HG03039 (cell line): ENCODE measurements at regions not wholly inside any gene's neighbourhood (a gene's known extent, or its start where the extent isn't known, plus 50 kb on each side); places are given as distances from the start of the nearest gene placed in this dataset.
"Not testable (repeated sequence)": the region's sequence is repeated elsewhere in the genome, so short reads cannot be mapped to it uniquely, and the experiment has no call there.

Experiments
- ATAC-seq: cut with Tn5 transposase; IDR thresholded peaks from one replicate; pipeline ENCODE4 v1.9.1; 2021; ENCODE audit warnings: mild to moderate bottlenecking, moderate library complexity; ENCODE audit not compliant: unreplicated experiment

GRCh38 chr11:29095821-29096220, 921.0 kb downstream of the KCNA4 start:
- ATAC-seq, result no peak

DNA sequence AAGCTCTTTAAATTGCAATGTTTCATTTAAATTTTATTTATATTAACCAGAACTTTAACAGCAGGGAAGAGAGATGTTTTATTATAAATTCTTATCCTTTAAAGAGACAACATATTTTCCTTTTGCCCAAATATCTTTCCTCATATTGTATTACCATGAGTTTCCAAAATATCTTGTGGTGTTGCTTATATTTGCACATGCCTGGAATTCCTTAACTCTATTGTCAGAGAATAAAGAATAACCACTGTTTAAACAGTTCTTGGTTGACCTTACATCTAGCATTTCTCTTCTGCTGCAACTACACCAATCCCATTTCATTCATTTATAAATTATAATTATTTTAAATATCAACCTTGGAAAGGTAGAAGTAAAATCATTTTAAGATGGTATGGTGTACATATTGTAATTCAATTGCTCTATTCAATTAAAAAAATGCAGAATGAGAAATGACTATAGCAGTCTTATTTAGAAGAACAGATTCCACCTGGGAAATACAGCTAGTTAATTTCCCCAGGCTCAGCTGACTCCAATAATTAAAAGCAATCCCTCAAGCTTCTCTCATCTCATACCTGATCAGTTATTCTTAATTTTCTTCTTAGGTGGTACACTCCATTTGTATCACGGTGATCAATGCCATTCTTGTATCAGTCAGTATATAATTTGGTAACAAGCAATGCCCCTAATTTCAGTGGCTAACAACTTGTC, 923.3 kb downstream of the KCNA4 start:
- ATAC-seq, result no peak

DNA sequence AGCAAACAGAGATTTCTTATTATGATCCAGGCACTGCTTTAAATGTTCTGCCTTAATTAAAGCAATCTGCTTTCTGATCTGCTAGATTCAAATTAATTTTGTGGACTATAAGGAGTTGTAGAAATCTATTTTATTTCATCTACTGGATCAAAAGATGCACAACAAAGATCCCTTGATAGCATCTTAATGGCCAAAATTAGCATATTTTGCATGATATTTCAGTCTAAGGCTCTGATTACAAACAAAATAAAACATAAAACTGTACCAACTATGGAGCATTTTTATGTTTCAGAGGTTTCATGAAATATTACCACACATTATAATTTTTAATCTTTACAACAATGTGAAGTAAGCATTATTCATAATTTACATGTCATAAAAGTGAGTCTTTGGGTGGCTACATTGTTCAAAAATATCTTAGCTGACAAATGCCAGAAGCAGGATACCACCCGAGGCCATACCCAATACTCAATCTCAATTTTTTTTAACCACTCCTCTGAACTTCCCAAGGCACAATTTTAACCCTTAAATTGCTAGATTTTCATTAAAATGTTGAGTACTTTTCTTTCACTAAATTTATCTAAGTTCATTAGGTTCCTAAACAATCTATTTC, 929.5 kb downstream of the KCNA4 start:
- no peak for ATAC-seq

- ATAC-seq, result no peak
These were observed 941.1 kb downstream of the KCNA4 start for GRCh38 chr11:29075726-29076125.

- ATAC-seq, result no peak
These were observed 953.0 kb downstream of the KCNA4 start for GRCh38 chr11:29063630-29064361.

DNA sequence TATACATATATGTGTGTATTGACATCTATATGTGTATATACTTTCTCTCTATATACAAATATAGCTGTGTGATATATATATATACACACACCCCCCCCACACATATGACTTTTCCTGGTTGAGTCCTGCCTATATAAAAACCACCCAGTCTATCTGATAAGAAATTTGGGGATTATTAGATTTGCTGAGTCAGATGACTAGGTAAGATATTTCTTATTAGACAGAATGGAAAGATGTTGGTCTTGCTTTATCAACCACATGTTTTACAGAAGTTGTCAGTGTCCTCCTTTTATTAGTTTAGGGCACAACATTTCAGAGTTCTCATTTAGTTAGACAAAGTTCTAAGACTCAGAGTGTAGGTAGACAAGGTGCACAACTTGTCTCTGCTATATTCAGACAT, 953.3 kb downstream of the METTL15 start:
- no peak for ATAC-seq

- ATAC-seq, result not testable (repeated sequence)
These were observed 948.3 kb downstream of the METTL15 start for GRCh38 chr11:29056487-29056886.

DNA sequence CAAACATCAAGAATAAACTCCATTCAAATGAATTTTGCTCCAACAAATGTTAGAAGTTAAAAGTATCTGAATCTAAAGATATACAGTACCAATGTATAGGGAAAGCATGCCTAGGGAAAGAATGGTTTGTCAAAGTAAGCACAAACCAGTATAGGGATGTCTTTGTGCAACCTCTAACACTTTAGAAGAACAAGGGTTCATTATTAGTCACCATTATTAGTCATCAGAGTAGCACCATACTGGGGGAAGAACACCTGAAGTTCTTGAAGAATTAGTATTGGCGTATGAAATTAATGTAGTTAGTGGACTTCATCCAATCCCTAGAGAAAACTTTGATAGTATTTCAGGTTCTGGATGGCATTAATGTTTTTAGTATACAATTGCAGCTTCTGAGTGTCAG, 943.7 kb downstream of the METTL15 start:
- no peak for ATAC-seq

DNA sequence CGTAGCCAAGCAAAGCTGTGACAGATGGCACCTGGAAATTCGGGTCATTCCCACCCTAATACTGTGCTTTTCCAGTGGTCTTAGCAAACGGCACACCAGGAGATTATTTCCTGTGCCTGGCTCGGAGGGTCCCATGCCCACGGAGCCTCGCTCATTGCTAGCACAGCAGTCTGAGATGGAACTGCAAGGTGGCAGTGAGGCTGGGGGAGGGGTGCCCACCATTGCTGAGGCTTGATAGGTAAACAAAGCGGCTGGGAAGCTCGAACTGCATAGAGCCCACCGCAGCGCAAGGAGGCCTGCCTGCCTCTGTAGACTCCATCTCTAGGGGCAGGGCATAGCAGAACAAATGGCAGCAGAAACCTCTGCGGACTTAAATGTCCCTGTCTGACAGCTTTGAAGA, 942.8 kb downstream of the METTL15 start:
- not testable (repeated sequence) for ATAC-seq

GRCh38 chr11:29040489-29040888, 932.3 kb downstream of the METTL15 start:
- ATAC-seq, result no peak

DNA sequence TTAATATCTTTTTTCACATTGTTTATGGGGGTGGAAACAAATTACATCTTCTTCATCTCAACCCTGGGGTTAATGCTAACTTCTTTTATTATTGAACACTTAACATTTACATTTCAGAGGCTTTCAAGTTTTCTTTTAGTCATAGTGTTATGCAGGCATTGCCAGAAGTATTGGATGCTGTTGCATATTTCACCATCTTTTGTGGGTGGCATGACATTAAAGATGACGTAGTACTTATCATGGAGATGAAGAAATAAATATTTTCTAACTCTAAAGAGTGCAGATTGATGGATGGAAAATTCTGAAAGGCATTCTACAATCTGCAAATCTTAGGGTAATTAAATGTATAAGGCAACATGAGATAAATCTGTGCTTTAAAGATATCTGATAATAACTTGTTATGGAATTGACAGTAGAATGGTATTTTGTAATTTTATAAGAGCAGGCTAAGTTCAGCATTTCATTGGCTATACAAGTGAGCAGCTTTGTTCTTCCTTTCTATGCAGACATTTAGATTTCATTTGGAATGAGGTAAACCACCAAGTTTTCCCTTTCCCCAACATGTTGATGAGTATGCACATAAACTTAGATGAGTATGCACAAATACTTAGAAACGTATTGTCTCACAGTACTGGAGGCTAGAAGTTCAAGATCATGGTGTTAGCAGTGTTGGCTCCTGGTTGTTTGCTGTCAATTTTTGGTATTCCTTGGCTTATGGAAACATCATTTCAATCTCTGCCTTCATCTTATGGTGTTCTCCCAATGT, 924.4 kb downstream of the METTL15 start:
- ATAC-seq, result no peak

DNA sequence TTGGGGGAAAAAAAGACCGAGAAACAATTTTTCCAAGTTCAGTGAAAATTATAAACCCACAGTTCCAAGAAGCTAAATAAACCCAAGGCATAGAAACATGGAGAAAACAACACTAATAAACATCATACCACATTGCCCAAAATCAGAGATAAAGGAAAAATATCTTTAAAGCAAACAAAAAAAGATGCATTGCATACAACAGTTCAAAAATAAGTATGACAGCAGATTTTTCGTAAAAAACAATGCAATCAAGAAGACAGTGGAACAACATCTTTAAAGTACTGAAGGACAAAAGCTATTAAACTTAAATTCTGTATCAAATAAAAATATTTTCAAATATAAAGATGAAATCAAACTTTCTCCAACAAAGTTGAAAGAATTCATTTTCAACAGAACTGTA, 921.3 kb downstream of the METTL15 start:
- no peak for ATAC-seq

DNA sequence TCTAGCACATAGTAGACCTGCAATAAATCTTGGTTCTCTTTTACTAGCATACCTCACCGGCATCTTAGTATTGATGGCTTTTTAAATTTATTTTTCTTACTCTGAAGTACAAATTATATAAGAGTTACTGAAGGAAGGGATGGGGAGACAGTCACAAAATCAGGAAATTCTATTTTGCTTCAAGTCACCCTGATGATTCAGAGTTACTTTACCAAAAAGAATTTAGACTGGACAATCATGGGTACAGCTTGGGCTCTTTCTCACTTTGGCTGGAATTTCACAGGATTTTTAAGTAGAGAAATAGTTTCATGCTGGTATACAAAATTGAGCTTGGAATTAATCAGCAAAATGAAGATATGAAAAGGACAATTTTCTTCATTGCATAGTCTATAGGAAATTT, 919.2 kb downstream of the METTL15 start:
- no peak for ATAC-seq

DNA sequence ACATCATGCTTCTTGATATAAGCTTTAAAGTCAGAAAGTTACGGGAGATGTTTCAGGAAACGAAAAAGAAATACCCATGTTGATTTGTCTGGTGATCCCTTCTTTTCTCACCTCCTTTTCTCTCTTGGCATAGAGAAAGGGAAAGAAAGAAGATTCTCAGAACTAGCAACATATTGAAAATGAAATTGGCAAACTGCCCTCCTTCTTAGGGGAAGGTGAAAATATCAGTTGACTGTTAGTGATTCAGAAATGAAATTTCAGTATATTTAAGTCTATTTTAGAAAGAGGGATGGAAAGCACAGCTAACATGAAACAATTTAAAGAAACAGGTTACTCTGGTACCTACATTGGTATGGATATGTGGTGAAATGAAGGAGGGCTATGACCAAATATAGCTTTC, 918.1 kb downstream of the METTL15 start:
- no peak for ATAC-seq

DNA sequence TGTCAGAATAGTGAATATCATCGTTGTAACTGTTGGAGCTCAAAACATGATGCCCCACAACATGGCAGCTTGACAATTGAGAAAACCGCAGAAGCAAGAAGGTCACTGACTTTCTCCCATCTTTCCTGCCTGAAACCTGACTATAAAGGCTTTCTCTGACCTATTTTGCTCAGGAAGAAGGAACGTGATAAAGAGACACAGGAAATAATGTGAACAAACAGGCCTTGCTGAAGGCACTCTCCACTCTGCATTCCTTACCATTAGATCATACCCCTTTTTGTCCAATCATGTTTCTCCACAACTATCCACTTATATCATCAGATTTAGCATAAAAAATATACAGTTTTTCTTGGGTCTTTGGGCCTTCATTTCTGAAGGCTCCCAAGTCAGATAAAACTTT, 916.8 kb downstream of the METTL15 start:
- no peak for ATAC-seq

DNA sequence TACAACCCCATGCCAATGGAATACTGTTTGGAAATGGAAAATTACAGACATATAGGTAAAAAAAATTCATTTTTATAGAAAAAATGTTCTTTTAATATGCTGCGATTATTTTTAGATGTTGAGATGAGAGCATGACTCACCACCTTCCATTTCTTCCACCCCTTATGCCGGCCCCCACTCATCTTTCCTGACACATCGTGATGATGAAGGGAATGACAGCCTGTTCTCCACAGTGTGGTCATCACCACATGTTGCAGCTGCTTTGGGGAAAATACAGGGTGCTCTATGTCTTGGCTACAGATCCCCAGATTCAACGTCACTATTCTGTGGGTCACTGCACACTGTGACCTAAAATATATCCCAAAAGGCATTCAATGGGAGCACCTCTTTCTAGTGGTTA, 916.2 kb downstream of the METTL15 start:
- no peak for ATAC-seq

DNA sequence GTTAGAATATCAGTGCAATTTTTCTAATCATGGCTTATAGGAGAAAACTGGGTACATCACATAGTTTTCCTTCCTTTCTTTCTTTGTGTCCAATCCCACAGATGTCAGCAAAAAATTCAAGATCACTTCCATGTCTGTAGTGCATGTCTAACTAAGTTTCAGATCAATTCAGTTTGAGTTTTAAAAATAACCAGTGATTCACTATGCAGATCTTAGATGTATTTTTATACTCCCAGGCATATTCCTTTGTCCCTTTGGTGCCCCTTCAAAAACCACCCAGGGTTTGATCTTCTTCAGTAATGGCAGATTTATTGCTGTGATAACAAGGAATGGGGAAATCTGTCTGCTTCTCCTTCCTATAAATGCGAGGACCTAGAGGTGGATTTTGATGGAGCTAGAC, 915.6 kb downstream of the METTL15 start:
- ATAC-seq, result no peak

DNA sequence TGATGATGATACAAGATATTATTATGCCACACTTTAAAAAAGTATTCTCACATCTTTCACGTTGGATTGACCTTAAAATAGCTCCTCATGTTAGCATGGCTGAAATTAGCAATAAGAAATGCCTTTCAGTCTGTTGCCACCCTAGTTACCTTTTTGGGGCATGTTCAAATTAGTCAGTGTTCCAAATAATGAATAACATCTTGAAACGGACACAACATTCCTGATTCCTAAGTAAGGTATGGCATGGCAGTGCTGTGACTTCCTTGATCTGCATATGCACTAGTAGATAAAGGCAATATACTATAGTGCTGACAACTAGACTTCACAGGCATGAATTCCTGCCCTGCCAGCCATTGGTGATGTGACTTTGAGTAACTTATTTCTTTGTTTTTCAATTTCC, 914.5 kb downstream of the METTL15 start:
- ATAC-seq, result no peak

DNA sequence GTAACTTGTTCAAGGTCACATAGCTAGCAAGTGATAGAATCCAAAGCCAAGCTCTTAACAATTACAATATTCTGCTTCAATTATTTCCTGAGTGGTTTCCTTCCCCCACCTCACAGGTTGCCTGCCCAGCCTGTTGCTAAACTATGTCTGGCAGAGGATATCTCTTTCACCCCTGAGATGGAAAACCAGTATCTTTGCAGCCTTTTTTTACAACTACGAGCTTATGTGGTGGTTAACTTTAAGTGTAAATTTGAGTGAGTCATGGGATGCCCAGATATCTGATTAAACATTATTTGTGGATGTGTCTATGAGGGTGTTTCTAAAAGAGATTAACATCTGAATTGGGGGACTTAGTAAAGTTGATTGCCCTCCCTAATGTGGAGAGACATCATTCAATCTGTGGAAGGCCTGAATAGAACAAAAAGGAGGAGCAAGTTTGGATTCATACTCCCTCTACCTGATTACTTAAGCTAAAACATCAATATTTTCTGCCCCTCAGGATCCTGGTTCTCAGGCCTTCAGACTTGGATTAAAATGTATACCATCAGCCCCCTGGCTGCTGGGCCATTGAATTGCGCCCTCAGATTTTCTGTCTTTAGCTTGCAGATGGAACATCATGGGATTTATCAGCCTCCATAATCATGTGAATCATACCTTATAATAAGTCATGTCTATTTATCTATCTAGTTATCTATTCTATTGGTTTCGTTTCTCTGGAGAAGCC, 911.9 kb downstream of the METTL15 start:
- no peak for ATAC-seq

- ATAC-seq, result no peak
These were observed 910.4 kb downstream of the METTL15 start for GRCh38 chr11:29018631-29019030.

DNA sequence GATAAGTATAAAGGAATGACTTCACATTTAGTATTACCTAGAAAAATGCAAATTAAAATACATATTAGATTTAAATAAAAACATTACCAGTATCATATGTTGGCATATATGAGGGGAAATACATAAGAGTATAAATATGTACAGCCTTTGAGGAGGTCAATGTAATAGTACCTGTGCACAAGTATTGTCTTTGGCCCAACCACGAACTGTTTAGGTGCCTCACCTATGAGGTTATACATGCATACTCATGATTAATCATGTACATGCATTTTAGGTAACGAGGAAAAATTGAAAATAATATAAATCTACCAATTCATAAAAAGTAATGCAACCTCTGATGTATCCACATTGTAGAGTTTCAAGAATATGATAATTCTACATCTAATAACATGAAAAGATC, 909.8 kb downstream of the METTL15 start:
- no peak for ATAC-seq
